ENCODE measurements at regions not wholly inside any gene's neighbourhood (a gene's known extent, or its start where the extent isn't known, plus 50 kb on each side); places are given as distances from the start of the nearest gene placed in this dataset.

DNA sequence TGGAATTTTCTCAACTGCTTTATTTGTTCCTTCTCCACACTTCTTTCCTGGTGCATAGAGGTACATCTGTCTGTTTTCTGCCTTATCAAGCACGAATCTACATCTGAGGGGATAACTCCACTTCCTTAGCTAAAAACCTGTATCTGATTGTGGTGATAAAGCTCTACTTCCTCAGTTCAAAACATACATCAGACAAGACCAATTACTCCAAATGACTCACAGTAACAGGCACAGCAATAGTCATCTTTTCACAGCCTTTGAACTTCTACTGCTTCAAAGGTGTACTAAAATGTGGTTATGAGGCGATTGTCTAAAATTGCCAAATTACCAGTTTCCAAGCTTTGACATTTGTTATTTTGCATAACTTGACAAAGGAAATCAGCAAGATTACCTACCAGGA lies 803.6 kb upstream of the ZEB2 start:
- TF ChIP-seq, protein P1, sequence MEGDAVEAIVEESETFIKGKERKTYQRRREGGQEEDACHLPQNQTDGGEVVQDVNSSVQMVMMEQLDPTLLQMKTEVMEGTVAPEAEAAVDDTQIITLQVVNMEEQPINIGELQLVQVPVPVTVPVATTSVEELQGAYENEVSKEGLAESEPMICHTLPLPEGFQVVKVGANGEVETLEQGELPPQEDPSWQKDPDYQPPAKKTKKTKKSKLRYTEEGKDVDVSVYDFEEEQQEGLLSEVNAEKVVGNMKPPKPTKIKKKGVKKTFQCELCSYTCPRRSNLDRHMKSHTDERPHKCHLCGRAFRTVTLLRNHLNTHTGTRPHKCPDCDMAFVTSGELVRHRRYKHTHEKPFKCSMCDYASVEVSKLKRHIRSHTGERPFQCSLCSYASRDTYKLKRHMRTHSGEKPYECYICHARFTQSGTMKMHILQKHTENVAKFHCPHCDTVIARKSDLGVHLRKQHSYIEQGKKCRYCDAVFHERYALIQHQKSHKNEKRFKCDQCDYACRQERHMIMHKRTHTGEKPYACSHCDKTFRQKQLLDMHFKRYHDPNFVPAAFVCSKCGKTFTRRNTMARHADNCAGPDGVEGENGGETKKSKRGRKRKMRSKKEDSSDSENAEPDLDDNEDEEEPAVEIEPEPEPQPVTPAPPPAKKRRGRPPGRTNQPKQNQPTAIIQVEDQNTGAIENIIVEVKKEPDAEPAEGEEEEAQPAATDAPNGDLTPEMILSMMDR (IDR thresholded peaks at IDR 0.05; ENCODE audit: insufficient read depth, low read depth, low read length), result no peak
- peak; percentile 24 for DNase-seq (ENCODE audit: low read depth)
- H3K4me3 ChIP-seq (ENCODE audit: low read depth, low read length), result no peak overlapping the region

DNA sequence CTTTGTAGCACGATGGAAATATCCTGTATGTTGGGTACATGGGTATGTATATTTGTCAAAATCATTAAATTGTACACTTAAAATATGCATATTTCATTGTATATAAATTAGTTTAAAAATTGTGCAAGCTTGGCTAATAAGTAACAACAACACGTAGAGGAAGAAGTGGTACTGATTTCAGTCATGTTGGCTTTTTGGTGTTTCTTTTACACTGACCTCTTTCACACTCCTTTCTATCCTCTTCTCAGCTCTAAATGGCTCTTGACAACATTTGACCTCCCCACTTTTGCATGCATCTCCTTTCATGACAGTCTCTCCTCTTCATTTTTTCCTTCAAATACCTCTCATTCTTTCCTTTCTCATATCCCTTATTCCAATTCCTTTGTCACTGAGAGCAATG lies 801.4 kb upstream of the ZEB2 start:
- H3K4me3 ChIP-seq (ENCODE audit: low read depth, low read length), result no peak overlapping the region
- TF ChIP-seq, protein P1 (IDR thresholded peaks at IDR 0.05; ENCODE audit: insufficient read depth, low read depth, low read length), result no peak
- no peak for DNase-seq (ENCODE audit: low read depth)

DNA sequence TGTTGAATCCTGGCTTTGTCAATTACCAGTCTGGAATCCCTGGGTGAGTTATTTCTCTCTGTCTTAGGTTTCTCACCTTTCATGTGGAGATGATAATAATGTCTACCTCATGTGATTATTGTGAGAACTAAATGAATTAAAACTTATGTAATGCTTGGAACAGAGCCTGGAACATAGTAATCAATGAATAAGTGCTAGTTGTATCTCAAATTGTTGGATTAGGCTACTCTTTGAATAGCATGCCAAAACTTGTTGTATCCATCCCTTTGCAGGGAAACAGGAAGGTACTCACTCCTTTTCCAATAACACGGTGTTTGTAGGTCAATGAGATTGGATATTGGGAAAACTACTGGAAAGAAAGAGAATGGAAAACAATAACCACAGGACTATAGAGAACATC lies 796.6 kb upstream of the ZEB2 start:
- no peak for DNase-seq (ENCODE audit: low read depth)
- TF ChIP-seq, protein P1 (IDR thresholded peaks at IDR 0.05; ENCODE audit: insufficient read depth, low read depth, low read length), result no peak
- H3K4me3 ChIP-seq (ENCODE audit: low read depth, low read length), result no peak overlapping the region

DNA sequence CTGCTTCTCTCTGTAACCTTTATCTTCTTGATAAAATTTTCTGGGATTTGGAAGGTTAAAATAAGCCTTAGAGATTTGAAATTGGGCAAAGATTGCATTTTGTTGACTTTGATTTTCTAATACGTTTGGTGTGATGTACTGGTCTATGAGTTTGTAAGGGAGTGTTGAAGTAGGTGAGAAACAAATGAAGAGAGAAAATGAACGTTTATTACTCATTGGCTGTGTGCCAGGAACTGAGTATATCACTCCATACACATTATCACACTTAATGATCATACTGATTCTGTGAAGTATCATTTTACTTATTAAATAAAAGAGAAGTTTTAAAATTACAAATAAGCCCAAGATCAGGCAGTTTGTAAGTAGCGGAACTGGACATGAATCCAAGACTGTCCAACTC lies 795.1 kb upstream of the ZEB2 start:
- H3K4me3 ChIP-seq (ENCODE audit: low read depth, low read length), result no peak overlapping the region
- DNase-seq (ENCODE audit: low read depth), result no peak
- TF ChIP-seq, protein P1 (IDR thresholded peaks at IDR 0.05; ENCODE audit: insufficient read depth, low read depth, low read length), result no peak

DNA sequence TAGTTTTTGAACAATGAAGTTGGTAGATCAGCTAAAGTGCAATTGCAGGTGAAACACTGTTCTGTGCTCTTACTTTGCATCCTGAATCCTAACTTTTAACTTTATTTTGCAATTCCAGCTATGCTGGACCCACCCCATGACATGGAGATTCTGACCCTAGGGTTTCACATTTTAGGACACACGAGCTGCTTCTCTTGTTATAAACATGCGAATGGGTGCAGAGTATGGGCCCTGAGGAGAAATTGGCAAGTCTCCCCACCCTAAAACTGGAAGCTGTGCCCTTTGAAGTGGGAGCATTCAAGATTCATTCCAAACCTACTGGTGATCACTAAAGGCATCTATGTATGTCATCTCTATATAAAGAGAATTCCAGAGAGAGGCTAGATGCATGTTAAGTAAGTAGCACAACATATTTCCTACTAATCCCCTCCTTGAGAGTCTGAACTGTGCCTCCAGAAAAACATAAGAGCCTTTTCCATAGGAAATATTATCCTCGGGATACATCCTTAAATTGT lies 794.3 kb upstream of the ZEB2 start:
- no peak overlapping the region for H3K4me3 ChIP-seq (ENCODE audit: low read depth, low read length)
- TF ChIP-seq, protein P1 (IDR thresholded peaks at IDR 0.05; ENCODE audit: insufficient read depth, low read depth, low read length), result no peak
- DNase-seq (ENCODE audit: low read depth), result no peak

DNA sequence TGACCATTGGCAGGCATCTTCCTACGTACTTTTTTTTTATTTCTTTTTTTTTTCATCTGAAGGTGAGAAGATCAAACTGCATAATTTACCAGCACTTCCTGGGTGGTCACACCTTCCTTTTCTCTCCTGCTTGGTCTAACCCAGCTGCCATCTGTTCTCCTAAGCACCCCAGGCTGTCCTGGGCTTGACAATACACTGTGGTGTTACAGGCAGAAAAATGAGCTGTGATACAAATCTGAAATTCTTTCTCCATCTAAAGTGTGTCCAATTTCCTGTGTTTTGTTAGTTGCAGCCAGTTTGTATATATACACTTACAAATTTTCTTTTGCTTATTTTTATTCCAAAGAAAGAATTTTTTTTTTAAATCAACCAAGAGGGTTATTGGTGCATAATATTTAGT lies 786.0 kb upstream of the ZEB2 start:
- H3K4me3 ChIP-seq (ENCODE audit: low read depth, low read length), result no peak overlapping the region
- no peak for DNase-seq (ENCODE audit: low read depth)
- TF ChIP-seq, protein P1 (IDR thresholded peaks at IDR 0.05; ENCODE audit: insufficient read depth, low read depth, low read length), result no peak

DNA sequence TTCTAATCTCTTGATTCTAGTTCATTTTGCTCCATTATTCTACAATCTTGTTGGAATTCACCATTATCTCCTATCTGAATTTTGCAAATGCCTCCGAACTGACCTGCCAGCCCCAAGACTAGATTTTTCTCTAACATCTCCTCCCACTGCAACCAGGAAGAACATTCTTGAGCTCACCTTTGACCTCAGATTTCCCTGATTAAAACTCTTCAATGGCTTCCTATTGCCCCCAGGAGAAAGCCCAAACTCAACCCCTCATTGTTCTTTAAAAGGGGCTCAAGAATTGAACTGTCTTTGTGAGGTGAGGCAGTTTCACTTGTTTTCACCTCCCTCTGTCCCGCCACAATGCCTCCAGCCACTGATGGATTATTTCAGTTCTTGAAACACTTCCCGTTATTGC lies 784.6 kb upstream of the ZEB2 start:
- no peak for DNase-seq (ENCODE audit: low read depth)
- no peak overlapping the region for H3K4me3 ChIP-seq (ENCODE audit: low read depth, low read length)
- TF ChIP-seq, protein P1 (IDR thresholded peaks at IDR 0.05; ENCODE audit: insufficient read depth, low read depth, low read length), result no peak
